RWPE1 (cell line): ENCODE measurements at regions not wholly inside any gene's neighbourhood (a gene's known extent, or its start where the extent isn't known, plus 50 kb on each side); places are given as distances from the start of the nearest gene placed in this dataset.

Source experiments
- CTCF ChIA-PET: fragments of 350-600 bp; sonication (Branson Sonifier 250); formaldehyde crosslinking; extraction: SDS; loops from one replicate; lab custom pipeline; 2021; lab: Yijun Ruan, JAX
- POLR2A ChIA-PET: fragments of 400-600 bp; formaldehyde crosslinking; extraction: SDS; loops from one replicate; lab custom pipeline; 2020; ENCODE audit warnings: antibody characterized with exemption; ENCODE audit not compliant: low non-redundant PET; lab: Yijun Ruan, JAX
- DNase-seq: peaks from one replicate; pipeline ENCODE4 v3.0.0; 2012; ENCODE audit warnings: low spot score
- H3K27ac ChIP-seq: fragments of 450-650 bp; 2 replicates; pipeline ENCODE4 v1.5.1; 2017
- CTCF ChIP-seq: fragments of 450-650 bp; conservative IDR thresholded peaks from 2 replicates; pipeline ENCODE4 v1.5.1; 2017; ENCODE audit warnings: low read depth, mild to moderate bottlenecking

- peak; percentile 76 for TF ChIP-seq CTCF
- H3K27ac ChIP-seq = no peak overlapping the region
- DNase-seq = peak; percentile 82
- POLR2A ChIA-PET = no interaction called here
- CTCF ChIA-PET = interaction anchor here (0.5 to 3.0 kb wide), 20 partner anchors 9 to 768 kb away, joined by 3 to 19 read pairs (median 3); no protein-coding TSS in a partner anchor
Observed at GRCh38 chr4:53929955-53930798, 134.2 kb downstream of the CHIC2 start.

- ChIA-PET POLR2A (no interaction called here), CTCF (interaction anchor here (0.6 to 3.0 kb wide), 12 partner anchors 8 to 660 kb away, joined by 3 to 19 read pairs (median 4); no protein-coding TSS in a partner anchor)
- DNase-seq = no peak
Observed at GRCh38 chr4:53929311-53929710, 135.1 kb downstream of the CHIC2 start.

GRCh38 chr4:53928825-53929224 lies 135.6 kb downstream of the CHIC2 start:
- no peak overlapping the region for H3K27ac ChIP-seq
- DNase-seq = no peak
- POLR2A ChIA-PET = no interaction called here
- no peak for TF ChIP-seq CTCF
- CTCF ChIA-PET = interaction anchor here (1.0 to 1.9 kb wide), 2 partner anchors 127 to 305 kb away, joined by 4 to 11 read pairs; no protein-coding TSS in a partner anchor

More at GRCh38 chr4:53929311-53929710, 135.1 kb downstream of the CHIC2 start:
- TF ChIP-seq CTCF = no peak
- H3K27ac ChIP-seq = no peak overlapping the region

- ChIA-PET POLR2A (no interaction called here), CTCF (interaction anchor here (0.6 to 1.5 kb wide), 3 partner anchors 16 to 720 kb away, joined by 3 to 4 read pairs (median 4); no protein-coding TSS in a partner anchor)
- H3K27ac ChIP-seq = no peak overlapping the region
- peak; percentile 62 for DNase-seq
- TF ChIP-seq CTCF = no peak
Observed at GRCh38 chr4:53925050-53925605, 139.3 kb downstream of the CHIC2 start.

GRCh38 chr4:53924333-53925049 lies 139.9 kb downstream of the CHIC2 start:
- no peak for TF ChIP-seq CTCF
- no peak overlapping the region for H3K27ac ChIP-seq
- no peak for DNase-seq
- CTCF ChIA-PET = interaction anchor here (0.6 to 0.7 kb wide), 2 partner anchors 195 to 719 kb away, joined by 3 to 4 read pairs; no protein-coding TSS in a partner anchor
- POLR2A ChIA-PET = no interaction called here

- no peak overlapping the region for H3K27ac ChIP-seq
- peak; percentile 61 for DNase-seq
- TF ChIP-seq CTCF = no peak
- CTCF ChIA-PET = no interaction called here
- POLR2A ChIA-PET = no interaction called here
Observed at GRCh38 chr4:53923921-53924320, 140.5 kb downstream of the CHIC2 start.
